ENCODE measurements at regions not wholly inside any gene's neighbourhood (a gene's known extent, or its start where the extent isn't known, plus 50 kb on each side); places are given as distances from the start of the nearest gene placed in this dataset.
A peak's percentile ranks its signal among the peaks of the same experiment; 100 is the strongest.

DNA sequence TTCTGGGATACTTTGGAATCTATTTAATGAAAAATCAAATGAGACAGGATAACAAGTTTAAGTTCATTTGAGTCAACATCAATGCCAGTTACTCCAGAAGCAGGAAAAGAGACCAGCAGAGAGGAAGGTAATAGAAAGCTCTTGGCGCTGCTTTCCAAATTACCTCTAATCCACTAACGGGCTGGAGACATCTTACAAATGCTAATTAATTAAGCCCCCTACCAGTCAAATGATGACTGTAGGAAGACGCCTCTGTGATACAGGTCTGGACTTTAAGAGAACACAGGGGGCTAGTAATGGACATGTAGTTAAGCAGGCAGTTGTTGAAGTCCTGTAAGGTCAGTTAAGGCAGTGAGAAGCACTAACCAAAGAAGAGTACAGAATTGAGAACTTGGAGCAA, 65.3 kb upstream of the HTR4 start:
- Histone ChIP-seq H3K27me3 (ENCODE audit: control insufficient read depth, insufficient read depth, low read length) (peaks cover 10% of the 10 kb centered on the region), H3K4me3 (ENCODE audit: low read depth, low read length) (no peak overlapping the region), H3K36me3 (ENCODE audit: control insufficient read depth, insufficient read depth, low read length) (no peaks in the 10 kb centered on the region)
- TF ChIP-seq, protein P1, sequence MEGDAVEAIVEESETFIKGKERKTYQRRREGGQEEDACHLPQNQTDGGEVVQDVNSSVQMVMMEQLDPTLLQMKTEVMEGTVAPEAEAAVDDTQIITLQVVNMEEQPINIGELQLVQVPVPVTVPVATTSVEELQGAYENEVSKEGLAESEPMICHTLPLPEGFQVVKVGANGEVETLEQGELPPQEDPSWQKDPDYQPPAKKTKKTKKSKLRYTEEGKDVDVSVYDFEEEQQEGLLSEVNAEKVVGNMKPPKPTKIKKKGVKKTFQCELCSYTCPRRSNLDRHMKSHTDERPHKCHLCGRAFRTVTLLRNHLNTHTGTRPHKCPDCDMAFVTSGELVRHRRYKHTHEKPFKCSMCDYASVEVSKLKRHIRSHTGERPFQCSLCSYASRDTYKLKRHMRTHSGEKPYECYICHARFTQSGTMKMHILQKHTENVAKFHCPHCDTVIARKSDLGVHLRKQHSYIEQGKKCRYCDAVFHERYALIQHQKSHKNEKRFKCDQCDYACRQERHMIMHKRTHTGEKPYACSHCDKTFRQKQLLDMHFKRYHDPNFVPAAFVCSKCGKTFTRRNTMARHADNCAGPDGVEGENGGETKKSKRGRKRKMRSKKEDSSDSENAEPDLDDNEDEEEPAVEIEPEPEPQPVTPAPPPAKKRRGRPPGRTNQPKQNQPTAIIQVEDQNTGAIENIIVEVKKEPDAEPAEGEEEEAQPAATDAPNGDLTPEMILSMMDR (IDR thresholded peaks at IDR 0.05; ENCODE audit: insufficient read depth, low read depth, low read length) = no peak
- DNase-seq (ENCODE audit: low read depth) = no peak
- POLR2A ChIA-PET = no interaction called here
- CTCF ChIA-PET = interaction anchor here (1.0 to 5.4 kb wide), 2 partner anchors 10 to 13 kb away, joined by 4 to 30 read pairs; no protein-coding TSS in a partner anchor

DNA sequence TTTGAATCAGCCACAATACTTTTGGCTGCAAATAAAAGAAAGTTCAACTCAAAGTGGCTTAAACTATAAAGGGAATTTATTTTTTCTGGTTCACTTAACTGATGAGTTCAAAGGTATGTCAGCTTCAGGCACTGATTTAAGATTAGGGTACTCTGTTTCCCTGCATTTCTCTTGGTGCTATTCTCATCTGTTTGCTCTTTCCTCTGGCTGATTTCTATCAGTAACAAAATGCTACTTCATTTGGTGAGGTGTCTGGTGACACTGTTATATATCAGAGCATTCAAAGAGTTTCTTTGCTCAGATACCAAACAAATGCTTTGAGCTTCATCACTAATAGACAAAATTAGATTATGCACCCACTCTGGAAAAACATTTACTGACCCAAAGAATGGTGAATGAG, 65.9 kb upstream of the HTR4 start:
- CTCF ChIA-PET = interaction anchor here (5.4 kb wide), 1 partner anchor 10 kb away, joined by 30 read pairs; no protein-coding TSS in a partner anchor
- Histone ChIP-seq H3K27me3 (ENCODE audit: control insufficient read depth, insufficient read depth, low read length) (peaks cover 11% of the 10 kb centered on the region), H3K36me3 (ENCODE audit: control insufficient read depth, insufficient read depth, low read length) (no peaks in the 10 kb centered on the region), H3K4me3 (ENCODE audit: low read depth, low read length) (no peak overlapping the region)
- TF ChIP-seq, protein P1 (IDR thresholded peaks at IDR 0.05; ENCODE audit: insufficient read depth, low read depth, low read length) = no peak
- POLR2A ChIA-PET = no interaction called here
- DNase-seq (ENCODE audit: low read depth) = no peak

GRCh38 chr5:148723143-148723542, 68.8 kb upstream of the HTR4 start:
- Histone ChIP-seq H3K27me3 (ENCODE audit: control insufficient read depth, insufficient read depth, low read length) (peaks cover 8% of the 10 kb centered on the region), H3K4me3 (ENCODE audit: low read depth, low read length) (no peak overlapping the region), H3K36me3 (ENCODE audit: control insufficient read depth, insufficient read depth, low read length) (no peaks in the 10 kb centered on the region)
- DNase-seq (ENCODE audit: low read depth) = no peak
- ChIA-PET POLR2A (no interaction called here), CTCF (interaction anchor here (1.8 to 5.4 kb wide), 3 partner anchors 7 to 544 kb away, joined by 5 to 30 read pairs (median 6); no protein-coding TSS in a partner anchor)
- TF ChIP-seq, protein P1 (IDR thresholded peaks at IDR 0.05; ENCODE audit: insufficient read depth, low read depth, low read length) = no peak

DNA sequence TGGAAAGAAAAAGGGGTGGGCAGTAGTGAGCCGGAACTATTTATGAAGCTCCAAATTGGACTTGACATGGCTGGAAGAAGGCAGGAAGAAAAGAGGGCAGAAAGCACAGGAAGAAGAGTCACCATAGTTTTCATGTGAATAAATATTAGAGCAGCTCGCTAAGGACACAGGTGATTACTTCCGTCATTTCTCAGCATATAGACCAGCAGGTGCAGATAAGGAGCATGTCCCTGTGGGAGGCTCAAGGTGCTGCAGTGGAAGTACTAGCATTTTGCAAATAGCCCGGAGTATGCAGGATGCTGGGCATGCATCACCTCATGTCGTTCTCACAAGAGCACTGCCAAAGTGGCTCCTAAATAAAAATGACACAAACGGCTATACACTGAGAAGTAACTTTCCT, 71.3 kb upstream of the HTR4 start:
- CTCF ChIA-PET = interaction anchor here (1.3 kb wide), 1 partner anchor 389 kb away, joined by 3 read pairs; no protein-coding TSS in a partner anchor
- POLR2A ChIA-PET = no interaction called here
- TF ChIP-seq, protein P1 (IDR thresholded peaks at IDR 0.05; ENCODE audit: insufficient read depth, low read depth, low read length) = no peak
- no peak for DNase-seq (ENCODE audit: low read depth)
- Histone ChIP-seq H3K36me3 (ENCODE audit: control insufficient read depth, insufficient read depth, low read length) (no peaks in the 10 kb centered on the region), H3K4me3 (ENCODE audit: low read depth, low read length) (no peak overlapping the region), H3K27me3 (ENCODE audit: control insufficient read depth, insufficient read depth, low read length) (peaks cover 7% of the 10 kb centered on the region)

DNA sequence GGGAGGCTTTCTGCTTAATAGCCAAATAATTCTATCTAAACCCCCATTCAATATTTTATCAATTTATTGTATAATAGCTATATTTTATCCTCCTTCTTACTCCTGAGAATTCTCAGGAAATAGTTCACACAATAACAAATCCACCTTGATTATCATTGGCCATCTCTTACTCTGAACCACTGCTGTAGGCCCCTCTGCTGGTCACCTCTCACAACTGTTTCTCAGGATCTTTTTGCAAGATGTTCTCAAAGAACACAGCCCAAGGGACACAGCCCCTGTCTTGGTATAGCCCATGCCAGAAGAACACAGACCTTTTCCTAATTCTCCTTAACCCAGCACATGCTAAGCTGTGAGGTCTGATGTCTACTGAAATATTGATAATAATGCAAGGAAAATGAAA, 74.9 kb upstream of the HTR4 start:
- POLR2A ChIA-PET = no interaction called here
- Histone ChIP-seq H3K27me3 (ENCODE audit: control insufficient read depth, insufficient read depth, low read length) (peaks cover 4% of the 10 kb centered on the region), H3K36me3 (ENCODE audit: control insufficient read depth, insufficient read depth, low read length) (no peaks in the 10 kb centered on the region), H3K4me3 (ENCODE audit: low read depth, low read length) (no peak overlapping the region)
- TF ChIP-seq, protein P1 (IDR thresholded peaks at IDR 0.05; ENCODE audit: insufficient read depth, low read depth, low read length) = 0 out of 2 replicates have a peak, but pooled peaks have one; percentile 2
- no peak for DNase-seq (ENCODE audit: low read depth)
- CTCF ChIA-PET = interaction anchor here (1.7 to 17.0 kb wide), 6 partner anchors 9 to 383 kb away, joined by 7 to 329 read pairs (median 72); no protein-coding TSS in a partner anchor
